ENCODE measurements at regions not wholly inside any gene's neighbourhood (a gene's known extent, or its start where the extent isn't known, plus 50 kb on each side); places are given as distances from the start of the nearest gene placed in this dataset.

GRCh38 chr13:69213396-69213795 lies 894.2 kb upstream of the ATXN8OS start:
- TF ChIP-seq CTCF (optimal IDR thresholded peaks at IDR 0.05 in 1 of 3, IDR thresholded peaks at IDR 0.05 in 1 of 3, conservative IDR thresholded peaks at IDR 0.05 in 1 of 3; ENCODE audit: extremely low read depth in 1 of 3, insufficient read depth in 2 of 3, low read length in 3 of 3) = no peak
- TF ChIP-seq EZH2 (IDR thresholded peaks at IDR 0.05; ENCODE audit: low read length) = no peak

All from keratinocyte (primary cell).